ENCODE measurements at regions not wholly inside any gene's neighbourhood (a gene's known extent, or its start where the extent isn't known, plus 50 kb on each side); places are given as distances from the start of the nearest gene placed in this dataset.

GRCh38 chr16:52070341-52071057, 476.4 kb downstream of the TOX3 start:
- no peak for TF ChIP-seq TAF1 (IDR thresholded peaks at IDR 0.05; ENCODE audit: borderline replicate concordance, low read depth, low read length)
- TF ChIP-seq POLR2AphosphoS5 (IDR thresholded peaks at IDR 0.05; ENCODE audit: low read depth, low read length) = no peak

Measured in GM12892 (cell line).